ENCODE measurements at regions not wholly inside any gene's neighbourhood (a gene's known extent, or its start where the extent isn't known, plus 50 kb on each side); places are given as distances from the start of the nearest gene placed in this dataset.
A peak's percentile ranks its signal among the peaks of the same experiment; 100 is the strongest.

- H3K36me3 Mint-ChIP-seq = peaks cover 2 to 6% of the 10 kb centered on the region in 2 donors
- no peaks in the 10 kb centered on the region for H3K79me2 ChIP-seq (ENCODE audit: insufficient read depth, low read length)
- TF ChIP-seq CTCF (IDR thresholded peaks at IDR 0.05) = no peak
- DNase-seq = peak; percentile 80 to 95 (median 82)
- H3K4me3 Mint-ChIP-seq = no peak overlapping the region
- H3K9me3 ChIP-seq (replicated peaks in 1 of 2; ENCODE audit: control insufficient read depth in 1 of 2, insufficient read depth in 1 of 2, low read length in 2 of 2) = no peaks in the 10 kb centered on the region
- H3K27me3 Mint-ChIP-seq (ENCODE audit: low read depth in 3 of 3) = no peaks in the 10 kb centered on the region
- H3K9me3 Mint-ChIP-seq = peaks cover 0 to 4% (median 0%) of the 10 kb centered on the region in 7 donors
- peaks cover 41% of the 10 kb centered on the region for H3K4me1 Mint-ChIP-seq
- H3K27me3 ChIP-seq (ENCODE audit: control insufficient read depth in 2 of 2, insufficient read depth in 2 of 2, low read length in 2 of 2) = no peaks in the 10 kb centered on the region
- WGBS (ENCODE audit: insufficient coverage) = 77% methylated on average over 7 of the region's 9 CpGs
- H4K20me1 ChIP-seq (ENCODE audit: insufficient read depth, low read length) = no peaks in the 10 kb centered on the region
- H3K27ac ChIP-seq (ENCODE audit: low read depth in 1 of 2, low read length in 2 of 2) = peak overlapping the region; percentile 37 to 83
- no peaks in the 10 kb centered on the region for H3K36me3 ChIP-seq (replicated peaks in 1 of 2; ENCODE audit: control insufficient read depth in 1 of 2, insufficient read depth in 2 of 2, low read length in 2 of 2)
- H3K27ac Mint-ChIP-seq = peak overlapping the region; percentile 65 to 90 (median 87)
- peak overlapping the region; percentile 5 for H3K9ac ChIP-seq (ENCODE audit: insufficient read depth, low read length, poor library complexity, severe bottlenecking)
- intact Hi-C loops (cut with micrococcal nuclease) = loop anchor here in 1 of 2 donors (5.0 kb wide), 1 partner anchor 65 kb away; the partner anchor contains the start of gene CCR1
- H3K4me3 ChIP-seq (replicated peaks in 1 of 3; ENCODE audit: low read depth in 2 of 3, low read length in 3 of 3) = no peak overlapping the region
- peaks cover 35 to 45% of the 10 kb centered on the region in 2 donors for H3K4me1 ChIP-seq (ENCODE audit: control insufficient read depth in 1 of 2, insufficient read depth in 2 of 2, low read length in 2 of 2)
- peak overlapping the region; percentile 32 for H2AFZ ChIP-seq (ENCODE audit: insufficient read depth, low read depth, low read length, poor library complexity, severe bottlenecking)
- no peak overlapping the region for H3K4me2 ChIP-seq (replicated peaks; ENCODE audit: extremely low read depth, low read length, poor library complexity, severe bottlenecking)
Observed at GRCh38 chr3:46141813-46142212, 66.3 kb downstream of the CCR1 start.

- WGBS (ENCODE audit: insufficient coverage) = no CpG with 5 or more reads among the region's 3 CpGs
- Mint-ChIP-seq H3K36me3 (peaks cover 2 to 6% of the 10 kb centered on the region in 2 donors), H3K27me3 (ENCODE audit: low read depth in 3 of 3) (no peaks in the 10 kb centered on the region), H3K4me3 (no peak overlapping the region), H3K4me1 (peaks cover 24% of the 10 kb centered on the region), H3K9me3 (peaks cover 0 to 4% (median 0%) of the 10 kb centered on the region in 7 donors), H3K27ac (peak overlapping the region in 1 of 7 donors; percentile 13)
- Histone ChIP-seq H3K9me3 (replicated peaks in 1 of 2; ENCODE audit: control insufficient read depth in 1 of 2, insufficient read depth in 1 of 2, low read length in 2 of 2) (no peaks in the 10 kb centered on the region), H3K36me3 (replicated peaks in 1 of 2; ENCODE audit: control insufficient read depth in 1 of 2, insufficient read depth in 2 of 2, low read length in 2 of 2) (no peaks in the 10 kb centered on the region), H2AFZ (ENCODE audit: insufficient read depth, low read depth, low read length, poor library complexity, severe bottlenecking) (no peak overlapping the region), H3K79me2 (ENCODE audit: insufficient read depth, low read length) (no peaks in the 10 kb centered on the region), H3K27me3 (ENCODE audit: control insufficient read depth in 2 of 2, insufficient read depth in 2 of 2, low read length in 2 of 2) (no peaks in the 10 kb centered on the region), H3K4me3 (replicated peaks in 1 of 3; ENCODE audit: low read depth in 2 of 3, low read length in 3 of 3) (no peak overlapping the region), H3K4me2 (replicated peaks; ENCODE audit: extremely low read depth, low read length, poor library complexity, severe bottlenecking) (no peak overlapping the region), H3K4me1 (ENCODE audit: control insufficient read depth in 1 of 2, insufficient read depth in 2 of 2, low read length in 2 of 2) (peaks cover 48 to 58% of the 10 kb centered on the region in 2 donors), H3K27ac (ENCODE audit: low read depth in 1 of 2, low read length in 2 of 2) (no peak overlapping the region), H4K20me1 (ENCODE audit: insufficient read depth, low read length) (no peaks in the 10 kb centered on the region), H3K9ac (ENCODE audit: insufficient read depth, low read length, poor library complexity, severe bottlenecking) (no peak overlapping the region)
- TF ChIP-seq CTCF (IDR thresholded peaks at IDR 0.05) = no peak
- no peak for DNase-seq
- intact Hi-C loops (cut with micrococcal nuclease) = no loop called here
Observed at GRCh38 chr3:46138581-46138980, 69.5 kb downstream of the CCR1 start.

Measured in CD14-positive monocyte (primary cell).